C4-2B (cell line): ENCODE measurements at regions not wholly inside any gene's neighbourhood (a gene's known extent, or its start where the extent isn't known, plus 50 kb on each side); places are given as distances from the start of the nearest gene placed in this dataset.
"Not testable (repeated sequence)": the region's sequence is repeated elsewhere in the genome, so short reads cannot be mapped to it uniquely, and the experiment has no call there.

Source experiments
- H3K27ac ChIP-seq: fragments of 450-650 bp; 2 replicates; pipeline ENCODE4 v1.5.1; 2017
- ZFX ChIP-seq: fragments of 450-650 bp; IDR thresholded peaks from 2 replicates; pipeline ENCODE4 v1.6.1; 2017
- TF ChIP-seq, protein P1 (sequence below): fragments of 450-650 bp; conservative IDR thresholded peaks from 2 replicates; pipeline ENCODE4 v1.5.1; 2017; ENCODE audit warnings: mild to moderate bottlenecking

DNA sequence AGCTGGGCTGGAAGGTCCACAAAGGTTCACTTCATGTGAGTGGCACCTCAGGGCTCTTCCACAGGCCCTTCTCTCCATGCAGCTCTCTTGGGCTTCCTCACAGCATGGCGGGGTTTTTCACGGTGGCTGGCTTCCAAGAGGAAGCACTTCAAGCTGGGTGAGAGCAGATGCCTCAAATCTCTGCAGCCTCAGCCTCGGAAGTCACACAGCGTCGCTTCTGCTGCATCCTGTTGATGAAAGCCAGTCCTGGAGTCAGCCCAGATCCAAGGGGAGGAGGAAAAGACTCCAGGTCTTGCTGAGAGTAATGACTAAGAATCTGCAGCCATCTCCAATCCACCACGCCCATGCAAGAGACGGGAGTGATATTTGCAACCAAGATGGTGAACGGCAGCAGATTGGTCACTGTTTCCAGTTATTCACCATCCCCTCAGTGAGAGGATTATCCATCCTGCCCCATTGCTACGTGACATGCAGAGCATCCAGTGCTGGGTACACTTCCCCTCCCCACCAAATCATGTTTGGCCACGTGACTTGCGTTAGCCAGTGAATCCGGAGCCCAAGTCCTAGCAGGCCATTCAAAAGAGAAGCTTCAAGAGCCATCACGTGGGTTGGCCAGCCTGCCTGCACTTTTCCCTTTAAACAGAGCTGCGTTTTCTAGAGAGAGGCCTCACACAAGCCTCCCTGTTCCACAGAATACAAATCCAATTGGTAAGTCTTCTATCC is 173.9 kb downstream of the C9orf50 start:
- no peak overlapping the region for H3K27ac ChIP-seq

DNA sequence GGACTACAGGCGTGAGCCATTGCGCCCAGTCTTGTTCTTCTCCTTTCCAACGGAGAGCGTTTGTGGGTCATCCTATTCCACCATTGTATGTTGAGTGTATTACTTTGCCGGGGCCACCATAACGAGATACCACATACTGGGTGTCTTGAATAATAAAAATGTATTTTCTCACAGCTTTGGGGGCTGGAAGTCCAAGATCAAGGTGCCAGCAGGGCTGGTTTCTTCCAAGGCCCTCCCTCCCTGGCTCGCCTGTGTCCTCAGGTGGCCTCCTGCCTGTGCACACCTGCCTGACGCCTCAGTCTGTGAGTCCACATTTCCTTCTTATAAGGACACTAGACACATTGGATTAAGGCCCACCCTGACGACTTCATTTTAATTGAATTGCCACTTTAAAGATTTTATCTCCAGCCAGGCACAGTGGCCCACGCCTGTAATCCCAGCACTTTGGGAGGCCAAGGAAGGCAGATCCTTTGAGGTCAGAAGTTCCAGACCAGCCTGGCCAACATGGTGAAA is 175.1 kb downstream of the C9orf50 start:
- H3K27ac ChIP-seq: no peak overlapping the region
- no peak for TF ChIP-seq ZFX
- TF ChIP-seq, protein P1, sequence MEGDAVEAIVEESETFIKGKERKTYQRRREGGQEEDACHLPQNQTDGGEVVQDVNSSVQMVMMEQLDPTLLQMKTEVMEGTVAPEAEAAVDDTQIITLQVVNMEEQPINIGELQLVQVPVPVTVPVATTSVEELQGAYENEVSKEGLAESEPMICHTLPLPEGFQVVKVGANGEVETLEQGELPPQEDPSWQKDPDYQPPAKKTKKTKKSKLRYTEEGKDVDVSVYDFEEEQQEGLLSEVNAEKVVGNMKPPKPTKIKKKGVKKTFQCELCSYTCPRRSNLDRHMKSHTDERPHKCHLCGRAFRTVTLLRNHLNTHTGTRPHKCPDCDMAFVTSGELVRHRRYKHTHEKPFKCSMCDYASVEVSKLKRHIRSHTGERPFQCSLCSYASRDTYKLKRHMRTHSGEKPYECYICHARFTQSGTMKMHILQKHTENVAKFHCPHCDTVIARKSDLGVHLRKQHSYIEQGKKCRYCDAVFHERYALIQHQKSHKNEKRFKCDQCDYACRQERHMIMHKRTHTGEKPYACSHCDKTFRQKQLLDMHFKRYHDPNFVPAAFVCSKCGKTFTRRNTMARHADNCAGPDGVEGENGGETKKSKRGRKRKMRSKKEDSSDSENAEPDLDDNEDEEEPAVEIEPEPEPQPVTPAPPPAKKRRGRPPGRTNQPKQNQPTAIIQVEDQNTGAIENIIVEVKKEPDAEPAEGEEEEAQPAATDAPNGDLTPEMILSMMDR: no peak

More for the DNA sequence above, 173.9 kb downstream of the C9orf50 start:
- no peak for TF ChIP-seq ZFX
- TF ChIP-seq, protein P1: no peak

DNA sequence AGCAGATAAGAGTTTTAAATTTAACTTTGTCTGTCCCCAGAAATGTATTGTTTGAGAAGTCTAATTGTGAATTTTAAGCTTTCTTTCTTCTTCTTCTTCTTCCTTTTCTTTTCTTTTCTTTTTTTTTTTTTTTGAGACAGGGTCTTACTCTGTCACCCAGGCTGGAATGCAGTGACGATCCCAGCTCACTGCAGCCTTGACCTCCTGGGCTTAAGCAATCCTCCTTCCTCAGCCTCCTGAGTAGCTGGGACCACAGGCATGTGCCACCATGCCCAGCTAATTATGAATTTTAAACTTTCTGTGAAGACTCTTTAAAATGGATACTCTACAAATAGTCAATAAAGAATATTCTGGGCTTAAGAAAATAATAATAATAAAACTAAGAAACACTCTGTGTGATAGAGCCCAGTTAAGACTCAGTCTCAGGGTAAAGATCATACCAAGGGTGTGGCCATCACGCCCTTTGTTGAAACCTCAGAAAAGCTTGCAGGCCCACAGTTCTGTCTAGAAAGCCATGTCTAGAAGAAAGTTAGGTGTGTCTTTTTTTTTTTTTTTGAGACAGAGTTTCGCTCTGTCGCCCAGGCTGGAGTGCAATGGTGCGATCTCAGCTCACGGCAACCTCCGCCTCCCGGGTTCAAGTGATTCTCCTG is 177.3 kb downstream of the C9orf50 start:
- H3K27ac ChIP-seq: not testable (repeated sequence)

DNA sequence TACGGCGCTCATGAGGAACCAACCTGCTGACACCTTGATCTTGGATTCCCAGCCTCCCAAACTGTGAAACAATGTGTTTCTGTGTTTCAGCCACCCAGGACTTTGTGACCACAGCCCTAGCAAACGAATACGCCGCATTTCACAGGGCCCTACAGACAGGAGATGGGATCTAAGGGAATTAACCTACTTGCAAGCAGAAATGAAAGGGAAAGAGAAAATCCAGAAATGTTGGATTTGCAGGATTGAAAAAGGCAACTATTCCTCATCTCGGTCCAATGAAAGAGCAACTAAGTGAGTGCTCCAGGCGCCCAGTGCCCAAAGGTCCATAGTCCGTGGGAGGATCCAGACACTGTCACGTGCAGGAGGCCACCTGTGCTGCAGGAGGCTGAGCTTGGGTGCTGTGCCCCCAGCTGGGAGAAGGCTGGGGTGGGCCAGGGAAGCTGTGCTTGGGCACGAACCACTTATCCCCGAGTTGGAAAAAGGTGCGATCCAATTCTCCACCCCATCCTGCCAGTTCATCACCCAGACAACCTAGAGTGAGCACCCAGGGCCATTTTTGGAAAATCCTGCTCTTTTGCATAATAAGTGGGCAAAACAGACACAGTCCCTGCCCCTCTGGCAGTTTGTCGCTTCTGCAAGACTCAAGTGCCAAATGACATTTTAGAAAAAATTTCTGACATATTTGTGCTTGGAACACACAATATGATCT is 177.9 kb downstream of the C9orf50 start:
- TF ChIP-seq ZFX: no peak
- TF ChIP-seq, protein P1: no peak
- H3K27ac ChIP-seq: no peak overlapping the region

DNA sequence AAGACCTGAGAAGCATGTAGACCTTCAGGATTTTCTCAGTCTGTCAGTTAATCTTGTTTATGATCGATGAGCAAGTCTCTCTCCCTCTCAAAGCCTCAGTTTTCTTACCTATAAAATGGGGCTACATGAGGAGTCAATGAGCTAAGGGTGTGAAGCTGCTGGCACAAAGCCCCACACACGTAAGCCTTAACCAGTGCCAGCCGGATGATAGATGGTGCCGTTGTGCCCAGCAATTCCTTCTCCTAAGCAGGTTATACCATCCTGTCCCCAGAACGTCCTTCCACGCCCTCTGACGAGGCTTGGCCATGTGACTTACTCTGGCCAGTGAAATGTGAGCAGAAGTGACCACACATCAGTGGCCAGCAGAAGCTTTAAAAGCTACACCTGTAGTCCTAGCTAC is 179.0 kb downstream of the C9orf50 start:
- TF ChIP-seq ZFX: no peak
- TF ChIP-seq, protein P1: no peak
- H3K27ac ChIP-seq: no peak overlapping the region

DNA sequence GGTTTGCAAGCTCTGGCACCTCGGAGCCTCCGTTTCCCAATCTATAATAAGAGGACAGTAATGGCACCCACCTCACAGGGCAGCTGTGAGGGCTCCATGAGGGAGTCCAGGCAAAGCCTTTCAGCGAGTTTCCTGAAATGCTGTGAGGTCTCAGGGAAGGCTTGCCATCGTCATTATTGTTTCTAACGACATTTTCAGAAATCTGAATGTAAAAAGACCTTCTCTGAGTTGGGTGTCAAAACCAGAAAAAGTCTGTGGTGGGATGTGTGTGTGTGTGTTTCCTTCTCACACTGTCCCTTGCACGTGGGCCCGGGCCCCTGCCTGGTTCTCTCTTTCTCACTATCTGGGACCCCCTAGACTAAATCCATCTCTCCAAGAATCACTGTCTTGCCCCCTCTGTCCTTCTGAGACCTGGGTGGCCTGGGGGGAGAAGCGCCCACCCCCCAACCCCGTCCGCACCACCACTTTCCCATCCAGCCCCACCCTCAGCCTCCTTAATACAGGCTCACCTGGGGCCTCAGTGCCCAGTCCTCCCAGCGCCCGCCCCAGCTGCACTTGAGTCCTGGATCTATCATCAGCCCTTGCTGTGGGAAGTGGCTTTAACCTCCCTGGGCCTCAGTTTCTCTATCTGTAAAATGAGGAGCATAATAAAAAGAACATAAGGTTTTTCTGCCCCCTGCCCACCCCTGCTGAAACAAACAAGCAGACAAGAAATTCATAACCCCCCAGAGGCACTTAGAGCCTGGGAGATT is 180.3 kb downstream of the C9orf50 start:
- H3K27ac ChIP-seq: no peak overlapping the region
- TF ChIP-seq, protein P1: no peak
- no peak for TF ChIP-seq ZFX

DNA sequence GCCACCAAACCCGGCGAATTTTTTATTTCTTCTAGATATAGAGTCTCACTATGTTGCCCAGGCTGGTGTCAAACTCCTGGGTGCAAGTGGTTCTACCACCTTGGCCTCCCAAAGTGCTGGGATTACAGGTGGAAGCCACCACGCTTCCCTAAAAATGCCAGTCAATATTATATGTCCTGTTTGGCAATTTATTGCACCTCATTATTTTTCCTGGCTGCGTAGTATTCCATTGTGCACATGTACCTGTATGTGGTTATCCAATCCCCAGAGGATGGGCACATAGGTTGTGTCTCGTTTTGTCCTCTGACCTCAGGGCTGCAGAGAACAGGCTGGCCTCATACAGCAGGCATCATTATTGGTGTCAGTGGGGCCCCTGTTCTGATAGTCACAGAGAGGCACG is 181.7 kb downstream of the C9orf50 start:
- TF ChIP-seq, protein P1: no peak
- TF ChIP-seq ZFX: no peak
- H3K27ac ChIP-seq: no peak overlapping the region
